Esophagus mucosa (tissue), 1 donor: ENCODE measurements at regions not wholly inside any gene's neighbourhood (a gene's known extent, or its start where the extent isn't known, plus 50 kb on each side); places are given as distances from the start of the nearest gene placed in this dataset.
"Not testable (repeated sequence)": the region's sequence is repeated elsewhere in the genome, so short reads cannot be mapped to it uniquely, and the experiment has no call there.

ENCODE experiments used
- ATAC-seq: fragments of 200-7000 bp; cut with Tn5 transposase; one replicate; pipeline ENCODE4 v1.9.1; 2020
- donor health status: DM: yes; HTN: yes; CAD: no.

DNA sequence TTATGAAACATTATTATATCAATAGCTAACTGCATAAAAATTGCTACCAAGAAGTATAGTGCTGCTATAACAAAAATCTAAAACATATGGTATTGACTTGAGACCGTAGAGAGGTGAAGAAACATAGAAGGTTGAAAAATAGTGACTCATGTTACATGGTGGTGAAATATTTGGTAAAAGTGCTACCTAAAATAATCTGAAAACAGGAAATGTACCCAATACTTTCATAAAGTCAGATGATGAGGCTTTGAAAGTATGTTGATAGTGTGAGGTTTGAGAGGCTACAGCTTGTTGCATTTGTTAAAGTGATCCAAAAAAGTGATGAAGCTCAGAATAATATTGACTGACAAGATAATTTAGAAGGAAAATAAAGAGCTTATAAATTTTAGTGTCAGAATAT lies 718.7 kb upstream of the SLC8A1 start:
- ATAC-seq = no peak

DNA sequence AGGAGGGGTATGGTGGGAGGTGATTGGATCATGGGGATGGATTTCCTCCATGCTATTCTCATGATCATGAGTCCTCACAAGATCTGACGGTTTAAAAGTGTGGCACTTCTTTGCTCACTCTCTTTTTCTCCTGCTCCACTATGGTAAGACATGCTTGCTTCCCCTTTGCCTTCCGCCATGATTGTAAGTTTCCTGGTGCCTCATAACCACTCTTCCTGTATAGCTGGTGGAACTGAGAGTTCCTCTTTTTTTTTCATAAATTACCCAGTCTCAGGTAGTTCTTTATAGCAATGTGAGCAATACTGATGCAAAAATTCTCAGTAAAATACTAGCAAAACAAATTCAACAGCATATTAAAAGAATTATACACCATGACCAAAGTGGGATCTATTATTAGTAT lies 728.5 kb upstream of the SLC8A1 start:
- ATAC-seq = no peak

DNA sequence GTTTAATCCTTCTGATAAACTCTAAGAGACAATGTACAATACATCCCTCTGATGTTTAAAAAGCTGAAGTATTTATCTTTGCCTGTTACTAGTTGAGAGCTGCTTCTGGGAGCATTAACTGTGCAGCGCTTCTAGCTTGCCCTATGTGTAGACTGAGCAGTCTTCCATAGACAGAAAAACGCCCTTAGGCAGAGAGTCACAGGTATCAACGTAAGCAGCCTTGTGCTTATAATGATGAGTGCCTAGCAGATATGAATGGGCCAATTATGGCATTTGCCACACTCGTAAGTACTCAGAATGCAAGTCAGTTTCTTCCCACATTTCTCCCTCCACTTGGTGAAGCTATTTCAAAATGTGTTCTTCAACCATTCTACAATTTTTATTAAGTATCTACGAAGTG lies 731.1 kb upstream of the SLC8A1 start:
- ATAC-seq = no peak

DNA sequence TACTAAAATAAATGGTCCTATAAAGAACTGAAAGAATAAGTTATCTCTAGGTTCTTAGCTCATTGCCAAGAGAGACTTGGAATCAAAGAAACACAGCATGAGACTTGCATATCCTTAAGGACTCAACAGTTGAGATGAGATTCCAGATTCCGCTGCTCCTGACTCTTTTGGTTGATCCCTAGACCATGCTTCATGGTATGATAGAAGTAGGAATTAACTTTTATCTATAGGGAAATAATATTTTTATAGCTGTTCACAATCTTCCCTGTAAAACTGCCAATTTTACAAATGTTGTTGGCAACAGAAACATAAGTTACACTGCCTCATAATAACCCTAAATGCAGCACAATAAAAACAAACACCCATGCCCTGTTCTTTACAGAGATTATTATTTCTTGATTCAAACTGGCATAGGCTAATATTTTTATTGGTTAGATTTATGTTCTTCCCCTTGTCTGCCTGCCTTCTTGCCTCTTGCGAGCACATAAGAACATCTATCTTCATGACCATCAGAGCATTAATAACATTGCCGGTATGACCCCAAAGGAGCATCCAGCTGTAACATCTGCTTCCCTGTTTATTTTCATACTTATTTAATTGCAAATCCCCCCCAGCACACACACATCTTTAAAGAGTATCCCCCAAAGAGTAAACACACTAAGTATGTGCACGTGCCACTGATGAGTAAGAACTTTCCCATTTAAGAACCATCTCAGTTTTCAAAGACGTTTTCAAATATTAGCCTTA lies 735.7 kb upstream of the SLC8A1 start:
- no peak for ATAC-seq

DNA sequence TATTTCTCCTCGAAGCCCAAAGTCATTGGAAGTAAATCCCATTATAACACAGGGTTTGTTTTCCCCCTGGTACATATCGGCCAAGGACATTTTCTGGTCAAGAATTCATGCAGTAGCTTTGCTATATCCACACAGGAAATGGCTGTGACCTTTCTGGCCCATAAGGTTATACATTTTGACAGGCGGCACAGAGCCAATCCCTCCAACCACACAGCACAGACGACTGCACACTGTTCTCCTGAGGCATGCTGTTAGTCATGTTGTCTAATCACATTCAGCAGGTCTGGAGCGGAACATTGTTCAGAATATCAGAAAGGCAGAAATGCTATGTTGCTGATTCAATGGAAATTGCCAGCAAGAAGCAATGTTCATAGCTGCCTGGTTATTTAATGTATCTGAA lies 742.3 kb upstream of the SLC8A1 start:
- ATAC-seq = no peak

DNA sequence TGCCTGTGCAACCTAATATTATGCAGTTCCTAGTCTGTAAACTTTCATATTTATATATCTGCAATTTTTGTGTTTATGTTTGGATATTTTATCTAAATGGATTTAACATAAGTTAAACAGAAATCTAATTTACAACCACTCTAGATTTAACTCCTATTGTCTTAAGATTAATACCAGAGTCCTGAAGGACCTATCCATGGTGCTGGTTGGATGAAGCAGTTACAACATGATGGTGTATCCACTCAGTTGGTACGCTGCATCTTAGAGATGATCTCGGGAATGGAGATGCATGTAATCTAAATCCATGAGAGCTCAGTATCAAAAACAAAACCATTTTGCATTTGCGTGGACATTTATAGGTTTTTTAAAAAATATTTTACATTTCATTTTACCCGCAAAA lies 745.9 kb upstream of the SLC8A1 start:
- no peak for ATAC-seq

DNA sequence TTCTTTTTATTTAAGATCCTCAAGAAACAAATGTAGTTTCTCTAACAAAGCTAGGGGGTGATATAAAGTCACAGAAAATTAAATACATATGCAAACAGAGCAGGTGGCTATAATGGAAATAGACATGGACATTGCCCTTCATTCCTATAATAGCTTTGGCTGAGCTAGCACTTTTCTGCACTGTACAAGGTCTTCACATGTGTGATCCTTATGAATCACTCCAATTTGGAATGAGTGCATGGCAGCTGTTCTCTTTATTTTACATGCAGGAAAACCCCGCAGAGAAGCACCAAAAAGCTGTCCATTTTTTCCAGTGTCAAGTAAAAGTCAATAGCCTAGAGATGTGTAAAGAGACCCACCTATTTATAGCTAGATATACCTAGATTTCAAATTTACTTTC lies 747.4 kb upstream of the SLC8A1 start:
- no peak for ATAC-seq

DNA sequence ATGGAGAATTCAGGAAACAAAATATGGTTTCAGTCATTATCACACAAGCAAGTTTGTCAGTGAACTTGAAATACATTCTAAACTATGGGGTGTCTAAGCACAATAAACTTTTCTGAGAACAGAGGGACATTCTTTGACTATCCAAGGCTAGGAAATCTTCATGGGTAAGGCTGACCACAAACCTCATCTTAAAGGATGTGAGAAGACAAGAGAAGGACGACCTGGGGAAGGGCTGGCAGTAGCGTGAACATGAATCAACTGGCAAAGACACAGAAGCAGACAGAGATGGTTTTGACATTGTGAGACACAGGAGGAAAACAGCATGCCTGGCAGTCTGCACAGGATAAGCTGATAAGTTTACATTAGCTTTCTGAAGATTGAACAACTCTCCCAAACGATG lies 752.4 kb upstream of the SLC8A1 start:
- ATAC-seq = no peak

DNA sequence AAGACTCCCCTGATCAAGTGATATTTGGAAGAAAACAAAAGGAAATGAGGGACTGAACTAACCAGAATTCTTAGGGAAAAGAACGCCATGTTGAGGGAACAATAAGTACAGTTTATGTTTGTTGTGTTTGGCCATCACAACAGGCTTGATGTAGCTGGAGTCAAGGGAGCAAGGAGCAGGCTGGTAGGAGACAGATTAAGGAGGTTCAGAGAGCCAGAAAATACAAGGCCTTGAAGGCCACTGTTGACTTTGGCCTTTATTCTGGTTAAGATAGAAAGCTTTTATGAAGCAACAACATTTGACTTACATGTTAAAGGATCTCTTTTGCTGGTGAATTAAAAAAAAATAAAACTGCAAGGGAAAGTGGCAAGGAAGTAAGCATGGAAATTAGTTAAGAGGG lies 754.1 kb upstream of the SLC8A1 start:
- ATAC-seq = no peak

DNA sequence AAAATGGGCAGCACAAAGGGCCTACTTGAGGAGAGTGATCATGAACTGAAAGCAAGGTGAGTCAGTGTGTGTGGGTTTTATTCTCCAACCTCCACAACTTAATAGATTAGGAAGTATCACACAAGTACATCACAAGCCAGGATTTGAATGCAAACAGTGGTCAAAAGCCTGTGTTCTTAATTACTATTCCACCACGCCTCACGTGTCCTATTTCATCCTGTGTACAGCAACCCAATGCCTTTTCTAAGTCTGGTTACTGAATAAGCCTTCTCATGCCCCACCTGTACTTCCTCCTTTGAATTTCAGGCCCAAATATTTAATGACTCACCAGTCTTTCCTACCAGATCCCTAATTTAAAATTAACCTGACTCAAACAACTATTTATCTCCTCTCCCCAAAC lies 755.7 kb upstream of the SLC8A1 start:
- ATAC-seq = no peak

DNA sequence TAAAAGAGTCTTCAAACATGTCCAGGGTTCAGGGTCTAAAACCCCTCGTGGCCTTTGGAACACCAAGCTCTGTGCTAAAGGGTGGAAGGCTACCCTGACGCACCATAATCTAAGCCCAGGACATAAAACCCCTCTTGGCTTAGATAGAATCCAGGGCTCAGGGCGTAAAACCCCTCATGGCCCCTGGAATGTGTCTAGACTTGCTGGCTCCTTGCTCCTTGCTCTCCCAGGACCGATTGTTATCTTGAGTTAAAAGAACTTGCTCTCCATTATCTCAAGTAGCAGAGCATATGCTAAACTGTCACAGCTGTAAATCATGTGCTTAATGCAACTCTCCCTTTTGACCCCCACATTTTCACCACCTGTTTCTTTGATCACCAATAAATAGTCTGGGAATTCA lies 758.1 kb upstream of the SLC8A1 start:
- ATAC-seq = not testable (repeated sequence)

DNA sequence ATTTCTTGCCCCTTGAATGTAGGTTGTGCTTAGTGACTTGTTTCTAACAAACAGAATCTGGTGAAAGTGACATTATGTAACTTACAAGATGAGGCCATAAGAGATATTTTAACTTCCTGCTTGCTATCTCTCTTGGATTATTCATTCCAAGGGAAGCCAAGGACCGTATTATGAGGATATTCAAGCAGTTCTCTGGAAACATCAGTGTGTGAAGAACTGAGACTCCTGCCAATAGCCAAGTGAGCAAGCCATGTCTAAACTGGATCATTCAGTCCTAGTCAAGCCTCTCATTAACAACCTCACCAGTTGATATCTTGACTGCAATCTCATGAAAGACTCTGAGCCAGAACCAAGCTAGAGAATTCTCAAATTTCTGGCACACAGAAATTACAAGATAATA lies 765.1 kb upstream of the SLC8A1 start:
- no peak for ATAC-seq

DNA sequence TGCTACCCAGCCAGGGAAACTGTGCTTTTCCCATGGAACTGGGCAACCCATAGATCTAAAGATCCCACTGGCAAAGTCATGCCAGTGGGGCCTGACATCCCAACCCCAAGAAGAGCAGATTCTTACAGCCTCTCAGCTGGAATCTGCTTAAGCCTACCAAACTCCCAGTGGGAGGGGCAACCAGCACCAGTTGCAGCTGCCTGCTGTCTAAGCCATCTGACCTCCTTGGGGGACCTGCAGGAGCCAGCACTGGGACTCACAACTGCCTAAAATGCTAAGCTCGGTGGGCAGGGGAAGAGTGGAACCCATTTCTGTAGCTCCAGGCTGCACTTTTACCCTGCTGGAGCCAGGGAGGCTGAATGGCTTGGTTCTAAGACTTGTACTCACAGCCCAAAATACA lies 770.7 kb upstream of the SLC8A1 start:
- no peak for ATAC-seq

DNA sequence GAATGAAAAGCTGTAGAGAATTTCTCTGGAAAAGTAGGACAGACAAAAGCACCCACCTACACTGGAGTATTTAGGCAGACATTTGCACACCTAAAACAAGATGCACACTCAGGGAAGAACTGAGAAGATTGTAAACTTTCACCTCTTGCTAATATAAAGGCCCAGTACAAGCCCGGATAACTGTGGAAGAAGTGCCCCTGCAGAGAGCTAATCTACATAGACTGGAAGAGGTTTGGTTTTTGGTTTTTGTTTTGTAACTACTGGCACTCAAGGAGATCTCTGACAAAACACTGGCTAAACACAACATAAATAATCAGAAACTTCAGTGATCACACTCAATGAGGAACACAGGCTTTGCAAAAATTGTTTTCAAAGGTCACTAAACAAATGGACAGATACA lies 782.2 kb upstream of the SLC8A1 start:
- no peak for ATAC-seq

DNA sequence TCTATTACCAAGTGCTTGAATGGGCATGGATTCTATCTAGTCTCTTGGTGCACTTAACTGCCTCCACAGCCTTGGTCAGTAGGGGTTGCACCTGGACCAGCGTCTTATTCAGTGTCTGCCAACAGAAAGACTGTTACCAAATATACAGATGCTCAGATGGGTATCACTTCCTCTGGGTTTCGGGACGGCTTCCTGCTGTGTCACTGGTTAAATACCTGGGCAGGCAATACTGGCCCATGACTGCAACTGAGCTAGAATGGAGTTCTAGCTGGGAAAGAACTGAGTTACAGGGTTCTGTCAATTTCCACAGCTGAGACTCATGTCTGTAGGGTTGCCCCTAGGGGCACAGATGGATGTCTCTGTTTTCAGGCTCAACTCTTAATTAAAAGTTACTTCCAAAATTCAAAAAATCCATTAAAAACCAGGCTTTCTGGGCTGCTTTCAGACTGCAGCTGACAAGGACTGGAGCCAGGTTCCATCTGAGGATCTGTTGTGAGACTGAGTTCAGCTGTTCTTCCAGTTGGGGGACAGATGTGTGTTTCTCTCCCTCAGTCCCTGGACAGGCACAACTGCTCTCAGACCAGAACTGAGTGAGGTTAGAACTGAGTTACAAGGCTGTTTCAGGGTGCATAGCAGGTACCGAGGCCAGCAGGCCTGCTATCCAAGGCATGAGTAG lies 789.6 kb upstream of the SLC8A1 start:
- ATAC-seq = no peak

DNA sequence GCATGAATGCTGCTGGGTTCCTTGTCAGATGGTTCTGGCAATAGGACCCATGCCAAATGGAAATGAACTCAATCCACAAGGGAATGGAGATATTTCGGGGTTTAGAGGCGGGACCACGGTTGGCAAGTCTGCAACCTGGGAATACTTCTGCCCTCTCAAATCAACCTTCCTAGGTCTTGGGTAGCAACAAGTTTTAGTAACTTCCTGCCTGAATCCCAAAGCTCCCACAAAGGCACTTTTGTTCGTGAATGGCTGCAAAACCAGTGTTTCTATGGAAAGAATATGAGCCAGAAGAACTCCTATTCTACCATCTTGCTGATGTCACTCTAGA lies 790.1 kb upstream of the SLC8A1 start:
- ATAC-seq = no peak

DNA sequence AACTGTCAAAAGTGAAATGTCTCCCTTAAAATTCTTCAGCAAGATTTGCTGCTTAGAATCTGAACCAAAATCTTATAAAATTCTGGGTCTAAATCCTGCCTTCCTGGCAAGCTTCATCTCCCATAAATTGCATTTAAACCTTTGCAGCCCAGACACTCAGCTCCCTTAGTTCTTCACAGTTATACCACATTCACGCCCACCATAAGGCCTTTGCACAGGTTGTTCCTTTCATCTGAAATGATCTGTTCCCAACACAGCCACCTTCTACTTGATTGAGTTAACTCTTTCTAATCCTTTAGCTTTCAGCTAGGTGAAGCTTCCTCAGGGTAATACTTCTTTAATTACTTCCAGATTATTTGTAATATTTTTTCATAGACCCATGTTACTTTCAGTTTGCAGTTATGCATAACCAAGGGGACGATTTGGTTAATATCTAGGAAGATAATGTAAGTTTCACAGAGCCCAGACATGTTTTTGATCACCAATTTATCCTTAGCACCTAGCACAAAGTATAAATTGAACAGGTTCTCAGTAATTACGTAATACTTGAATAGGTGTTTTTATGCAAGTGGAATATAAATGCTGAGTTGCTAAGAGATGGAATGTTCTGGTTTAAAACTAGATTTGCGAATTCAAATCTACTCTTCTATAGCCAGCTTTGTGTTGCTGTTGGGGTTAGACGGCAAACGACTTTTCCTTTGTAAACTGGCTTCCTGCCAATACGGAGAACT lies 779.7 kb upstream of the PKDCC start:
- no peak for ATAC-seq

DNA sequence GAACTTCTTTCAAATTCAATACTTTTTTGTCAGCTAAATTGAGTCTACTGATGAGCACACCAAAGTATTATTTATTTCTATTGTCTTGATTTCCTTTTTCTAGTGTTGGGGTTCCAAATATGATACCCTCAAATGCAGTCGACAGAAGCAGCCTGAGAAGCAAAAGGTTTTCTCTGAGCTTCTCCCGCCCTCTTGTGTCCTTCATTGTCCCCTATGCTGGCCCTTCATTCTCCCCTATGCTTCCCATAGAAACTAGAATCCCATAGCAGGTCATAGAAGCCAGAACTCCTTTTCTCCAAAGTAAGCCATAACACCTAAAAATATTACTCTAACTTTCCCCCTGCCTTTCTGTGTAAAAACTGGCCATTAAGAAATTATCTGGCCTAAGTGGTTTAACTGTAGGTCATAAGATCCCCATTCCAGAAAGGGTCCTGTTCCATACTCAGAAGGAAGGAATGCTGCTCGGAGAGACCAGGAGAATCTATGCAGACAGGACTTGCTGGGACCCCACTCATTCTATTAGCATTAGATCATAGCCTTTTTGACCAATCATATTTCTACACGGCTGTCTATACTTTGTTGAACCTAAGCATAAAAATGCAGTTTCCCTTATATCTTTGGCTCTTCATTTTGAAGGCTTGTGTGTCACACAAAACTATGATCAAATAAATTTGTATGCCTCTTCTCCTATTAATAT lies 764.6 kb upstream of the PKDCC start:
- ATAC-seq = no peak

DNA sequence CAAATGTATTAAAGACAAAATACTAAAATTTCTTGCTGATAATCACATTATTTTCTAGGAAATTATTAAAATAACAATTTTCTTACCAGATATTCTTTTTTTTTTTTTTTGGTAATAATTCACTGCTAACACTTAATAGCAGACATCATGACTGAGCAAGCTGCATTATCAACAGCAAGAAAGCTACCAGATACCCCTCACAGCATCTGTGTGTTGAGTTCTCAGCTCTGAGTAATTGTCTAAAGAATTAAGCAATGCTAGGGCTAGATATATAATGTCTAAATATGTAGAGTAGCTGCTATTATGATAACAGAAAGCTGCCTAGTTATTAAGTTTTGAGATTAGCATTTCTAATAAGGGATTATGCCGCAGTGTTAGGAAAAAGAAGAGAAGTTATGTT lies 754.3 kb upstream of the PKDCC start:
- ATAC-seq = no peak

DNA sequence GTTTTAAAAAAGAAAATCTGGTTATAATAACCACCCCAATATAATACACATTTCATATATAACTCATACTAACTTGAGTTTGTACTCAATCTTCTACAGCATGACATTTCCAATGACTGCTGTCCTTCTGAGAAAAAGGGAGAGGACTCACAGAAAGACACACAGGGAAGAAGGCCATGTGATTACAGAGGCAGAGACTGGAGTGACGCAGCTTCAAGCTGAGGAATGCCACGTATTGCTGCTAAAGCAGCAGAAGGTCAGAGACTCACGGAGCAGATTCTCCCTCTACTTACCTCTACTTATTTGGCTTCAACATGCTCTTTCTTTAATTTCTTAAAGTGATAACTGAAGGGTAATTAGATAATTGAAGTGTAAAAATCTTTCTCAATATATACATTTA lies 753.5 kb upstream of the PKDCC start:
- ATAC-seq = no peak

DNA sequence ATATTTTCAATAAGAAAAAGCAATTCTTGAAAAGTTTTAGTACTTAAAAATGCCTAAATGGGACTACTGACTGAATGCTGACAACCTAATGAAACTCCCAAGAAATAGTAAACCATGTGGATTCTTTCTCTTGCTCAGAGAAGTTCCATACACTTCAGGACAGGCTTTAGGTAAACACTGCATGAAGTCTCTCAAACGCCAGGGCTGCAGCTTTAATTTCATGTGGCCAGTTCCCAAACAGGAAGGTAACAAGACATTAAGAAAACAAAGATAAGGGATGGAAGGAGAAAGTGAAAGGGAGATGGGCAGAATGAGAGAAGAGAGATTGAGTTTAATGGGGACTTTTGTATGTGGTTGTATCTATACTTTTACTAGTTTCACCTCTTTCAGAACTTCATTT lies 734.7 kb upstream of the PKDCC start:
- no peak for ATAC-seq

DNA sequence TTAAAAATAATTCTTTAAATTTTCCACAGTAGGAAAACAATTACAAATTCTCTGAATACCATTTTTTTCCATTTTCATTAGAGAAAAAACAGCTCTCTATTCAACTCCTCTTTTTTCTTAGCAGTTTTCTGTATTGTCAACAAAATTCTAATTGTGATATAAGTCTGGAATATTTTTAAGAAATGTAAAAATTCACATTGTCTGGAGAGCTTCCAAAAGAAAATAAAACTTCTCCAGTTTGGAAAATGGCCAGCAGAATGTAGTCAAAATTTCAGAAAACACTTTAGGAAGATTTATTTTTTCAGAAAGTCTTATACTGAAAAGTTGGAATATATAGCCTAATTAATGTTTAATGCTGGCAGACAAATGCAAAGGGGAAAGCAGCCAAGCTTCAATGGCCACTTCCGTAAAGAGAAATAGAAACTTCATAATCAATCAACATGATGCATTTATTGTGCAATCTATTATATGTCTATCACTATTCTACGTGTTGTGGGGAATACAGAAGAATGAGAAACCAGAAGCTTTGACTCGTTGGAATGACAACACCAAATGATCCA lies 733.2 kb upstream of the PKDCC start:
- ATAC-seq = no peak

DNA sequence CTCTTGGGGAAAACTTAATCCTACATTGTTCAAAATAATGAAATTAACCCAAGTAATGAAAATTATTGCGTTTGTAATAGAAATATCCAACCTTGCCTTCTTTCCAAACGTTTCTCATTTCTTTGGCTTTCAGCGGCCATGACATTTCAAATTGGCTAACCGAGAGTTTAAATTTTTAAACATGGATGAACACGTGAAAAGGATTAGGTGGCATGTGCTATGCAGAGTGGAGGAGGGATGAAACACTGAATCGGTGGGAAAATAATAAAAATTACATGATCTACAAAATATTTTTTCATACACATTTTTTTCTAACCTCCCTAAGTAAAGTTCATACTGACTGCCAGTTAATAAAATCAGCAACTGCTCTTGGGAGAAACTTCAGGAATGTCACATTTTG lies 728.4 kb upstream of the PKDCC start:
- no peak for ATAC-seq
